ENCODE measurements at regions not wholly inside any gene's neighbourhood (a gene's known extent, or its start where the extent isn't known, plus 50 kb on each side); places are given as distances from the start of the nearest gene placed in this dataset.
A peak's percentile ranks its signal among the peaks of the same experiment; 100 is the strongest.
"Not testable (repeated sequence)": the region's sequence is repeated elsewhere in the genome, so short reads cannot be mapped to it uniquely, and the experiment has no call there.

- H3K9ac ChIP-seq (ENCODE audit: control insufficient read depth, insufficient read depth, low read length): no peak overlapping the region
- RAD21 ChIA-PET (ENCODE audit: unreplicated experiment): no interaction called here
- no peaks in the 10 kb centered on the region for H3K9me3 ChIP-seq (replicated peaks; ENCODE audit: control insufficient read depth, insufficient read depth, low read length)
- FAIRE-seq: no peak
- 0 out of 4 replicates have a peak, but pooled peaks cover 0 to 2% of the 10 kb centered on the region in 2 experiments for H3K27me3 ChIP-seq (replicated peaks in 1 of 2; ENCODE audit: control insufficient read depth in 2 of 2, insufficient read depth in 2 of 2, low read length in 1 of 2)
- H3K4me3 ChIP-seq: no peak overlapping the region
- no peak for DNase-seq (ENCODE audit: low read depth, low spot score)
- TF ChIP-seq, protein P1, sequence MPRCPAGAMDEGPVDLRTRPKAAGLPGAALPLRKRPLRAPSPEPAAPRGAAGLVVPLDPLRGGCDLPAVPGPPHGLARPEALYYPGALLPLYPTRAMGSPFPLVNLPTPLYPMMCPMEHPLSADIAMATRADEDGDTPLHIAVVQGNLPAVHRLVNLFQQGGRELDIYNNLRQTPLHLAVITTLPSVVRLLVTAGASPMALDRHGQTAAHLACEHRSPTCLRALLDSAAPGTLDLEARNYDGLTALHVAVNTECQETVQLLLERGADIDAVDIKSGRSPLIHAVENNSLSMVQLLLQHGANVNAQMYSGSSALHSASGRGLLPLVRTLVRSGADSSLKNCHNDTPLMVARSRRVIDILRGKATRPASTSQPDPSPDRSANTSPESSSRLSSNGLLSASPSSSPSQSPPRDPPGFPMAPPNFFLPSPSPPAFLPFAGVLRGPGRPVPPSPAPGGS (IDR thresholded peaks at IDR 0.05; ENCODE audit: borderline replicate concordance, insufficient read depth, low read depth, low read length, poor library complexity, severe bottlenecking): peak; percentile 69
- TF ChIP-seq PBX3 (IDR thresholded peaks at IDR 0.05; ENCODE audit: insufficient replicate concordance, low read depth, low read length) (no peak), TCF3 (IDR thresholded peaks at IDR 0.05; ENCODE audit: borderline replicate concordance, insufficient read depth, low read depth, low read length) (0 out of 2 replicates have a peak, but pooled peaks have one; percentile 26)
- intact Hi-C loops (cut with micrococcal nuclease; ENCODE audit: unreplicated experiment) (no loop called here), in situ Hi-C loops (cut with MboI) (no loop called here)
- no TSS peak for BruUV-seq (replicated peaks)
- CTCF ChIA-PET: no interaction called here
- no peaks in the 10 kb centered on the region for H4K20me1 ChIP-seq (ENCODE audit: control insufficient read depth, insufficient read depth)
- 0 out of 2 replicates have a peak, but pooled peaks cover 3% of the 10 kb centered on the region for H3K4me1 ChIP-seq (ENCODE audit: control insufficient read depth, insufficient read depth, low read length)
- H3K4me2 ChIP-seq (ENCODE audit: control insufficient read depth, insufficient read depth): no peak overlapping the region
- SMC1A ChIA-PET (ENCODE audit: uncharacterized antibody, unreplicated experiment): no interaction called here
- WGBS (ENCODE audit: insufficient coverage, insufficient replicate concordance, low lambda C conversion rate, missing lambda C conversion rate): 71% methylated on average over 12 of the region's 12 CpGs
- no peak overlapping the region for H3K27ac ChIP-seq (ENCODE audit: control insufficient read depth, insufficient read depth)
- no peak for ATAC-seq
- POLR2A ChIA-PET: no interaction called here
- no peaks in the 10 kb centered on the region for H3K79me2 ChIP-seq (ENCODE audit: control insufficient read depth, insufficient read depth, low read length)
- no peaks in the 10 kb centered on the region for H3K36me3 ChIP-seq (ENCODE audit: control insufficient read depth in 2 of 2, insufficient read depth in 2 of 2, low read length in 1 of 2)
- no peak overlapping the region for H2AFZ ChIP-seq (ENCODE audit: control insufficient read depth, low read depth, low read length)
Measured at GRCh38 chr1:9444532-9444931, 94.7 kb upstream of the SLC25A33 start.

DNA sequence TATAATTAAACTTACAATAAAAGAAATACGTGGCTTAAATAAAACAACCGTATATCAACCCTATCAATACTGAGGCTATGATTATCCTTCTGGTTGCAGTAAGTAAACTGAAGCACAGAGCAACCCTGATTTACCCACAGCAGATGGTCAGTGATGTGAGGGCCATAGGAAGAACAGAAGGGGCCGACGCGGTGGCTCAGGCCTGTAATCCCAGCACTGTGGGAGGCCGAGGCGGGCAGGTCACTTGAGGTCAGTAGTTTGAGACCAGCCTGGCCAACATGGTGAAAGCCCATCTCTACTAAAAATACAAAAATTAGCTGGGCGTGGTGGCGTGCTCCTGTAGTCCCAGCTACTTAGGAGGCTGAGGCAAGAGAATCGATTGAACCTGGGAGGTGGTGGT is 94.2 kb upstream of the SLC25A33 start:
- intact Hi-C loops (cut with micrococcal nuclease; ENCODE audit: unreplicated experiment); CTCF ChIA-PET; DNase-seq (ENCODE audit: low read depth, low spot score); H3K9ac ChIP-seq (ENCODE audit: control insufficient read depth, insufficient read depth, low read length); H2AFZ ChIP-seq (ENCODE audit: control insufficient read depth, low read depth, low read length); H3K36me3 ChIP-seq (ENCODE audit: control insufficient read depth in 2 of 2, insufficient read depth in 2 of 2, low read length in 1 of 2); in situ Hi-C loops (cut with MboI); H3K9me3 ChIP-seq (replicated peaks; ENCODE audit: control insufficient read depth, insufficient read depth, low read length); H3K27ac ChIP-seq (ENCODE audit: control insufficient read depth, insufficient read depth); FAIRE-seq; ATAC-seq; H3K4me1 ChIP-seq (ENCODE audit: control insufficient read depth, insufficient read depth, low read length); H4K20me1 ChIP-seq (ENCODE audit: control insufficient read depth, insufficient read depth); H3K4me3 ChIP-seq; H3K4me2 ChIP-seq (ENCODE audit: control insufficient read depth, insufficient read depth); H3K27me3 ChIP-seq (replicated peaks in 1 of 2; ENCODE audit: control insufficient read depth in 2 of 2, insufficient read depth in 2 of 2, low read length in 1 of 2); BruUV-seq (replicated peaks); H3K79me2 ChIP-seq (ENCODE audit: control insufficient read depth, insufficient read depth, low read length): not testable (repeated sequence)
- WGBS (ENCODE audit: insufficient coverage, insufficient replicate concordance, low lambda C conversion rate, missing lambda C conversion rate): 66% methylated on average over 10 of the region's 10 CpGs
- SMC1A ChIA-PET (ENCODE audit: uncharacterized antibody, unreplicated experiment): interaction anchor here (1.7 kb wide), 1 partner anchor 10 kb away, joined by 5 read pairs; no protein-coding TSS in a partner anchor
- RAD21 ChIA-PET (ENCODE audit: unreplicated experiment): interaction anchor here (0.5 kb wide), 1 partner anchor 128 kb away, joined by 3 read pairs; no protein-coding TSS in a partner anchor
- POLR2A ChIA-PET: interaction anchor here (0.6 kb wide), 1 partner anchor 48 kb away, joined by 3 read pairs; no protein-coding TSS in a partner anchor
